Endothelial cell of umbilical vein (primary cell): ENCODE measurements at regions not wholly inside any gene's neighbourhood (a gene's known extent, or its start where the extent isn't known, plus 50 kb on each side); places are given as distances from the start of the nearest gene placed in this dataset.

Source experiments
- BruUV-seq: library from RNA; stranded (reverse); fragments of 400-500 nt; replicated peaks from 2 replicates; lab custom pipeline; 2021; lab: Mats Ljungman, UMichigan
- CTCF ChIA-PET: fragments of 300-600, 350-600 bp; sonication (Branson Sonifier 250); formaldehyde crosslinking; loops from one replicate; lab custom pipeline; 2021; ENCODE audit warnings: antibody characterized with exemption, inconsistent platforms; lab: Charles Lee
- POLR2A ChIA-PET: fragments of 300-600, 350-600 bp; sonication (Branson Sonifier 250); formaldehyde crosslinking; loops from one replicate; lab custom pipeline; 2021; ENCODE audit warnings: antibody characterized with exemption, inconsistent platforms; lab: Charles Lee
- DNase-seq: peaks from one replicate; pipeline ENCODE4 v3.0.0-alpha.2; 2011; ENCODE audit warnings: low read depth, low spot score
- FAIRE-seq: peaks from 2 replicates; lab custom pipeline; 2011; peaks lifted over from hg19 to GRCh38; lab: Jason Lieb, UNC
- H2AFZ ChIP-seq: 2 replicates; pipeline ENCODE4 v1.6.0; 2012; ENCODE audit warnings: low read depth, low read length, control low read depth, inconsistent platforms
- H3K27ac ChIP-seq: 2 replicates; pipeline ENCODE4 v1.5.1; 2011; ENCODE audit warnings: low read depth, mild to moderate bottlenecking, control low read depth, low read length, moderate library complexity; ENCODE audit not compliant: insufficient read depth
- H3K27me3 ChIP-seq, 2 experiments: 2 replicates each; pipeline versions ENCODE4 v1.6.0 to v1.6.1; 2011; ENCODE audit warnings: low read length in 2 of 2, mixed read lengths in 1 of 2; ENCODE audit not compliant: control insufficient read depth in 2 of 2, insufficient read depth in 2 of 2
- H3K36me3 ChIP-seq, 2 experiments: 2 replicates in 1 of 2; 3 replicates in 1 of 2; pipeline ENCODE4 v1.5.1; 2011; ENCODE audit warnings: low read length in 2 of 2, mild to moderate bottlenecking in 1 of 2, moderate library complexity in 1 of 2; ENCODE audit not compliant: control insufficient read depth in 2 of 2, insufficient read depth in 2 of 2; ENCODE audit errors: extremely low read depth in 1 of 2
- H3K4me1 ChIP-seq: 3 replicates; pipeline ENCODE4 v1.5.1; 2011; ENCODE audit warnings: mild to moderate bottlenecking, low read length; ENCODE audit not compliant: control insufficient read depth, insufficient read depth; ENCODE audit errors: extremely low read depth
- H3K4me2 ChIP-seq: 2 replicates; pipeline ENCODE4 v1.6.1; 2011; ENCODE audit warnings: low read length, control low read depth, mixed read lengths; ENCODE audit not compliant: insufficient read depth
- H3K4me3 ChIP-seq, 3 experiments: fragments of 200-600 bp in 1 of 3; sonication (generic), shearing (Covaris generic) in 1 of 3; replicated peaks in 1 of 3; 2 replicates each; pipeline ENCODE4 v1.5.1; 2011 to 2016; ENCODE audit warnings: control low read depth in 3 of 3, low read length in 3 of 3, mild to moderate bottlenecking in 2 of 3, inconsistent platforms in 1 of 3, low read depth in 1 of 3, moderate library complexity in 1 of 3; ENCODE audit not compliant: insufficient read depth in 1 of 3
- H3K79me2 ChIP-seq: 2 replicates; pipeline ENCODE4 v1.6.0; 2012; ENCODE audit warnings: low read length, inconsistent platforms; ENCODE audit not compliant: control insufficient read depth, insufficient read depth
- H3K9ac ChIP-seq: replicated peaks from 2 replicates; pipeline ENCODE3; 2011; ENCODE audit warnings: low read length, control low read depth; ENCODE audit not compliant: insufficient read depth; ENCODE audit errors: extremely low read depth
- H3K9me1 ChIP-seq: replicated peaks from 3 replicates; pipeline ENCODE4 v1.6.0; 2011; ENCODE audit warnings: mild to moderate bottlenecking, low read length; ENCODE audit not compliant: control insufficient read depth, insufficient read depth; ENCODE audit errors: extremely low read depth
- H3K9me3 ChIP-seq: replicated peaks from 2 replicates; pipeline ENCODE4 v1.5.1; 2012; ENCODE audit warnings: low read length, inconsistent platforms; ENCODE audit not compliant: control insufficient read depth, insufficient read depth
- H4K20me1 ChIP-seq: replicated peaks from 2 replicates; pipeline ENCODE3; 2011; ENCODE audit warnings: mild to moderate bottlenecking, low read length; ENCODE audit not compliant: control insufficient read depth, insufficient read depth; ENCODE audit errors: extremely low read depth
- EZH2 ChIP-seq: IDR thresholded peaks from 2 replicates; pipeline ENCODE4 v1.6.1; 2012; ENCODE audit warnings: borderline replicate concordance, low read depth, mild to moderate bottlenecking, moderate library complexity, low read length, inconsistent platforms; ENCODE audit not compliant: severe bottlenecking
- FOS ChIP-seq: IDR thresholded peaks from 2 replicates; pipeline ENCODE4 v1.6.1; 2011; ENCODE audit warnings: mild to moderate bottlenecking, low read length, moderate library complexity, borderline replicate concordance; ENCODE audit not compliant: insufficient read depth
- GATA2 ChIP-seq: IDR thresholded peaks from 2 replicates; pipeline ENCODE4 v1.7.0; 2011; ENCODE audit warnings: low read depth, mild to moderate bottlenecking, moderate library complexity, mixed read lengths, low read length; ENCODE audit not compliant: insufficient read length, insufficient read depth
- JUN ChIP-seq: IDR thresholded peaks from 2 replicates; pipeline ENCODE4 v1.6.1; 2011; ENCODE audit warnings: borderline replicate concordance, low read depth; ENCODE audit not compliant: insufficient read length, insufficient read depth
- MYC ChIP-seq: IDR thresholded peaks from one replicate; pipeline ENCODE4 v1.6.1; 2011; ENCODE audit warnings: mild to moderate bottlenecking, low read depth, low read length
- POLR2A ChIP-seq: IDR thresholded peaks from 2 replicates; pipeline ENCODE4 v1.6.1; 2012; ENCODE audit warnings: low read depth, mild to moderate bottlenecking, control low read depth, low read length
- POLR2AphosphoS5 ChIP-seq: IDR thresholded peaks from 2 replicates; pipeline ENCODE4 v1.6.1; 2012; ENCODE audit warnings: low read depth, mild to moderate bottlenecking, control low read depth, low read length, moderate library complexity; ENCODE audit not compliant: insufficient read depth
- dilution Hi-C: fragments of 300-500 bp; cut with MboI; formaldehyde crosslinking; loops from one replicate; pipeline ENCODE4 v1.15.0; 2019; ENCODE audit warnings: low sequenced_read_pairs; ENCODE audit not compliant: extremely low pct_ligation_motif_present
- intact Hi-C: fragments of 100-400 bp; cut with micrococcal nuclease; formaldehyde crosslinking; loops from one replicate; pipeline ENCODE4 v1.10.0; 2022
- TF ChIP-seq, protein P1 (sequence below), 2 donors: IDR thresholded peaks; 1 replicate in 1 of 2; 2 replicates in 1 of 2; pipeline ENCODE4 v1.5.1; 2011; ENCODE audit warnings: low read length in 2 of 2, mild to moderate bottlenecking in 2 of 2, moderate library complexity in 2 of 2, control low read depth in 1 of 2, inconsistent platforms in 1 of 2, low read depth in 1 of 2; ENCODE audit not compliant: insufficient read depth in 1 of 2; ENCODE audit errors: extremely low read depth in 1 of 2
- TF ChIP-seq, protein P2 (sequence below): IDR thresholded peaks from 2 replicates; pipeline ENCODE4 v1.6.1; 2011; ENCODE audit not compliant: insufficient read depth, insufficient read length

DNA sequence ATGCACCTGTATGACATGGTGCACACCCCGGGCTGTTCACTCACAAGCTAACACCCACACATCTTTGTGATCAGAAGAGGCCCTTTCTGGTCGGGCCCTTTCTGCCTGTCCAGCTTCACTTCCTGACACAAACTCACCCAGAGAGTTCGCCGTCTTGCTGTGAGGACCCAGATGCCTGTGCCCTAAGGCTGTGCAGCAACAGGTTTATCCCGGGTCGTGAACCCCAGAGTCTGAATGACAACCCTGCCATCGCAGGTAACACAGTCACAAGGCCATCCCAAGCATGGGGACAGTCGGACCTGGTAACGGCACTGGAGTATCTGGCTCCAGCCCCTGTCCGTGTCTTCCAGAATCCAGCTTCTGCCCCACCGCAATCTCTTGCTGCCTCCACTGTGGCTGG is 235.1 kb downstream of the BUD13 start:
- Histone ChIP-seq H3K4me1 (no peaks in the 10 kb centered on the region), H3K4me2 (no peak overlapping the region), H2AFZ (no peak overlapping the region), H3K36me3 (no peaks in the 10 kb centered on the region), H4K20me1 (no peaks in the 10 kb centered on the region), H3K79me2 (no peaks in the 10 kb centered on the region), H3K9me3 (no peaks in the 10 kb centered on the region), H3K4me3 (no peak overlapping the region), H3K9me1 (no peaks in the 10 kb centered on the region), H3K9ac (no peak overlapping the region), H3K27ac (no peak overlapping the region), H3K27me3 (peaks cover 17 to 22% of the 10 kb centered on the region in 2 experiments)
- BruUV-seq: no TSS peak
- dilution Hi-C loops (no loop called here), intact Hi-C loops (no loop called here)
- FAIRE-seq: no peak
- TF ChIP-seq MYC: no peak
- TF ChIP-seq JUN: no peak
- no peak for TF ChIP-seq EZH2
- no peak for TF ChIP-seq POLR2AphosphoS5
- TF ChIP-seq FOS: no peak
- TF ChIP-seq, protein P1, sequence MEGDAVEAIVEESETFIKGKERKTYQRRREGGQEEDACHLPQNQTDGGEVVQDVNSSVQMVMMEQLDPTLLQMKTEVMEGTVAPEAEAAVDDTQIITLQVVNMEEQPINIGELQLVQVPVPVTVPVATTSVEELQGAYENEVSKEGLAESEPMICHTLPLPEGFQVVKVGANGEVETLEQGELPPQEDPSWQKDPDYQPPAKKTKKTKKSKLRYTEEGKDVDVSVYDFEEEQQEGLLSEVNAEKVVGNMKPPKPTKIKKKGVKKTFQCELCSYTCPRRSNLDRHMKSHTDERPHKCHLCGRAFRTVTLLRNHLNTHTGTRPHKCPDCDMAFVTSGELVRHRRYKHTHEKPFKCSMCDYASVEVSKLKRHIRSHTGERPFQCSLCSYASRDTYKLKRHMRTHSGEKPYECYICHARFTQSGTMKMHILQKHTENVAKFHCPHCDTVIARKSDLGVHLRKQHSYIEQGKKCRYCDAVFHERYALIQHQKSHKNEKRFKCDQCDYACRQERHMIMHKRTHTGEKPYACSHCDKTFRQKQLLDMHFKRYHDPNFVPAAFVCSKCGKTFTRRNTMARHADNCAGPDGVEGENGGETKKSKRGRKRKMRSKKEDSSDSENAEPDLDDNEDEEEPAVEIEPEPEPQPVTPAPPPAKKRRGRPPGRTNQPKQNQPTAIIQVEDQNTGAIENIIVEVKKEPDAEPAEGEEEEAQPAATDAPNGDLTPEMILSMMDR (IDR thresholded peaks at IDR 0.05; ENCODE audit: extremely low read depth in 1 of 2, insufficient read depth in 1 of 2, low read depth in 1 of 2, low read length in 2 of 2): no peak
- no peak for TF ChIP-seq POLR2A
- DNase-seq: no peak
- ChIA-PET CTCF (interaction anchor here (1.0 kb wide), 1 partner anchor 38 kb away, joined by 3 read pairs; no protein-coding TSS in a partner anchor), POLR2A (no interaction called here)

DNA sequence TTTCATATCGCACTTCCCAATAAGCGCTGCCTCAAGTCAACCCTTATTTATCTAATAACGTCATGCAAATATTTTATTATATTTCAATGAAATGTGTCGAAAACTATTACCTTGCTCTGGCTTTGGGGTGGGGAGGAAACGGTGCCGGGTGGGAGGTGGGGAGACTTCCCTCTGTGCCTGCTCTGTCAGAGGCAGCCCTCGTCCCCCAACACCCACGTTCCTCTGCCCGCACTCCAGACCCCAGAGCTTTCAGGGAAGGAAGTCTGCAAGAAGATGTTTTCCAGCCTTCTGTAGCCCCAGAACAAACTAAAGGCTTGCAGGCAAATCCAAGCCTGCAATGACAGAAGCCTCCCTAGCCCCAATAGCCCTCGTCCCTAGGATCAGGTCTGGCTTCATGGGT is 235.7 kb downstream of the BUD13 start:
- H3K4me2 ChIP-seq: no peak overlapping the region

More for the DNA sequence above, 235.7 kb downstream of the BUD13 start:
- FAIRE-seq (no peak), DNase-seq (no peak)
- H3K4me1 ChIP-seq: no peaks in the 10 kb centered on the region
- H3K79me2 ChIP-seq: no peaks in the 10 kb centered on the region
- no peak overlapping the region for H3K9ac ChIP-seq
- no peak overlapping the region for H3K27ac ChIP-seq
- H3K4me3 ChIP-seq: no peak overlapping the region
- no peaks in the 10 kb centered on the region for H3K36me3 ChIP-seq
- CTCF ChIA-PET: no interaction called here
- no peak for TF ChIP-seq JUN
- no peak for TF ChIP-seq POLR2AphosphoS5
- TF ChIP-seq, protein P2, sequence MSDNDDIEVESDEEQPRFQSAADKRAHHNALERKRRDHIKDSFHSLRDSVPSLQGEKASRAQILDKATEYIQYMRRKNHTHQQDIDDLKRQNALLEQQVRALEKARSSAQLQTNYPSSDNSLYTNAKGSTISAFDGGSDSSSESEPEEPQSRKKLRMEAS: no peak
- TF ChIP-seq FOS: no peak
- no peak for TF ChIP-seq GATA2
- no peak for TF ChIP-seq MYC
- TF ChIP-seq POLR2A: no peak
- no peak for TF ChIP-seq EZH2
- TF ChIP-seq, protein P1 (IDR thresholded peaks at IDR 0.05; ENCODE audit: extremely low read depth in 1 of 2, insufficient read depth in 1 of 2, low read depth in 1 of 2, low read length in 2 of 2): no peak
- intact Hi-C loops (no loop called here), dilution Hi-C loops (no loop called here)
- H3K9me1 ChIP-seq: no peaks in the 10 kb centered on the region
- no peaks in the 10 kb centered on the region for H4K20me1 ChIP-seq
- peaks cover 19 to 22% of the 10 kb centered on the region in 2 experiments for H3K27me3 ChIP-seq
- no TSS peak for BruUV-seq
- POLR2A ChIA-PET: no interaction called here
- H3K9me3 ChIP-seq: no peaks in the 10 kb centered on the region
- H2AFZ ChIP-seq: no peak overlapping the region
